IMR-90 (cell line): ENCODE measurements at regions not wholly inside any gene's neighbourhood (a gene's known extent, or its start where the extent isn't known, plus 50 kb on each side); places are given as distances from the start of the nearest gene placed in this dataset.

Experiments used
- ATAC-seq: fragments of 200-7000 bp; cut with Tn5 transposase; 2 replicates; pipeline ENCODE4 v1.9.1; 2020; ENCODE audit warnings: low read depth, mild to moderate bottlenecking, moderate library complexity
- BruUV-seq: library from RNA; stranded (reverse); fragments of 400-500 nt; replicated peaks from 2 replicates; lab custom pipeline; 2021; lab: Mats Ljungman, UMichigan
- CTCF ChIA-PET: fragments of 300-600 bp; formaldehyde crosslinking; extraction: SDS; loops from one replicate; lab custom pipeline; 2021; ENCODE audit warnings: antibody characterized with exemption; lab: Yijun Ruan, JAX
- POLR2A ChIA-PET: fragments of 300-600 bp; sonication (Branson Sonifier 250); formaldehyde crosslinking; loops from one replicate; lab custom pipeline; 2022; ENCODE audit warnings: antibody characterized with exemption; ENCODE audit not compliant: unreplicated experiment; lab: Charles Lee
- DNase-seq: peaks from one replicate; pipeline ENCODE4 v3.0.0; 2013
- H2AFZ ChIP-seq: replicated peaks from 2 replicates; pipeline ENCODE3; 2013; ENCODE audit warnings: low read length, mild to moderate bottlenecking; ENCODE audit not compliant: poor library complexity
- H2AK5ac ChIP-seq: 2 replicates; pipeline ENCODE4 v1.6.1; 2013; ENCODE audit warnings: low read depth, low read length, inconsistent platforms
- H2AK9ac ChIP-seq: replicated peaks from 2 replicates; pipeline ENCODE3; 2013; ENCODE audit warnings: mild to moderate bottlenecking, low read depth, low read length, moderate library complexity; ENCODE audit not compliant: poor library complexity
- H2BK120ac ChIP-seq: 2 replicates; pipeline ENCODE4 v1.6.1; 2013; ENCODE audit warnings: low read depth, low read length, inconsistent platforms
- H2BK15ac ChIP-seq: 3 replicates; pipeline ENCODE4 v1.6.1; 2013; ENCODE audit warnings: low read depth, low read length, inconsistent platforms
- H2BK20ac ChIP-seq: 2 replicates; pipeline ENCODE4 v1.6.1; 2013; ENCODE audit warnings: low read depth, mild to moderate bottlenecking, inconsistent platforms, low read length, moderate library complexity
- H2BK5ac ChIP-seq: 2 replicates; pipeline ENCODE4 v1.6.1; 2013; ENCODE audit warnings: mild to moderate bottlenecking, low read depth, low read length, inconsistent platforms; ENCODE audit not compliant: poor library complexity, severe bottlenecking
- H3K14ac ChIP-seq: replicated peaks from 2 replicates; pipeline ENCODE4 v1.6.1; 2013; ENCODE audit warnings: low read depth, low read length, inconsistent platforms
- H3K18ac ChIP-seq: 2 replicates; pipeline ENCODE4 v1.6.1; 2013; ENCODE audit warnings: low read depth, low read length, control low read depth
- H3K23ac ChIP-seq: 2 replicates; pipeline ENCODE4 v1.6.1; 2013; ENCODE audit warnings: low read depth, low read length, inconsistent platforms
- H3K27ac ChIP-seq: 2 replicates; pipeline ENCODE4 v1.5.1; 2013; ENCODE audit warnings: mild to moderate bottlenecking, control low read depth, low read length; ENCODE audit not compliant: insufficient read depth
- H3K27me3 ChIP-seq: 2 replicates; pipeline ENCODE4 v1.6.1; 2013; ENCODE audit warnings: low read length; ENCODE audit not compliant: control insufficient read depth, insufficient read depth
- H3K36me3 ChIP-seq: 2 replicates; pipeline ENCODE4 v1.6.1; 2013; ENCODE audit warnings: low read length, mixed read lengths; ENCODE audit not compliant: control insufficient read depth, insufficient read depth
- H3K4ac ChIP-seq: 2 replicates; pipeline ENCODE4 v1.6.1; 2013; ENCODE audit warnings: low read depth, low read length, inconsistent platforms
- H3K4me1 ChIP-seq: 2 replicates; pipeline ENCODE4 v1.6.1; 2013; ENCODE audit warnings: low read length, mixed read lengths; ENCODE audit not compliant: control insufficient read depth, insufficient read depth
- H3K4me2 ChIP-seq: 2 replicates; pipeline ENCODE4 v1.6.1; 2013; ENCODE audit warnings: low read depth, mild to moderate bottlenecking, control low read depth, low read length, moderate library complexity
- H3K4me3 ChIP-seq: 2 replicates; pipeline ENCODE4 v1.5.1; 2013; ENCODE audit warnings: low read depth, mild to moderate bottlenecking, control low read depth, low read length, moderate library complexity; ENCODE audit not compliant: insufficient read depth
- H3K56ac ChIP-seq: 2 replicates; pipeline ENCODE4 v1.6.1; 2013; ENCODE audit warnings: low read length, inconsistent platforms; ENCODE audit not compliant: insufficient read depth; ENCODE audit errors: extremely low read depth
- H3K79me1 ChIP-seq, 2 experiments: 2 replicates each; pipeline ENCODE4 v1.6.1; 2013; ENCODE audit warnings: low read length in 2 of 2, inconsistent platforms in 1 of 2, low read depth in 1 of 2
- H3K9ac ChIP-seq: 2 replicates; pipeline ENCODE4 v1.6.1; 2013; ENCODE audit warnings: low read depth, low read length, control low read depth
- H3K9me1 ChIP-seq: 2 replicates; pipeline ENCODE4 v1.6.1; 2013; ENCODE audit warnings: low read length, inconsistent platforms; ENCODE audit not compliant: insufficient read depth
- H3K9me3 ChIP-seq: 2 replicates; pipeline ENCODE4 v1.6.1; 2013; ENCODE audit warnings: low read length; ENCODE audit not compliant: control insufficient read depth, insufficient read depth
- H4K20me1 ChIP-seq: 2 replicates; pipeline ENCODE4 v1.6.1; 2013; ENCODE audit warnings: low read length, inconsistent platforms; ENCODE audit not compliant: insufficient read depth
- H4K5ac ChIP-seq: 2 replicates; pipeline ENCODE4 v1.6.1; 2013; ENCODE audit warnings: mild to moderate bottlenecking, low read depth, low read length, control low read depth
- H4K8ac ChIP-seq, 2 experiments: 2 replicates each; pipeline ENCODE4 v1.6.1; 2013; ENCODE audit warnings: low read depth in 2 of 2, low read length in 2 of 2, control low read depth in 1 of 2, inconsistent platforms in 1 of 2
- H4K91ac ChIP-seq: 2 replicates; pipeline ENCODE4 v1.6.1; 2013; ENCODE audit warnings: low read depth, low read length, inconsistent platforms; ENCODE audit not compliant: insufficient read depth
- BHLHE40 ChIP-seq: fragments of 150-350 bp; IDR thresholded peaks from 2 replicates; pipeline ENCODE4 v1.6.1; 2016; ENCODE audit warnings: mild to moderate bottlenecking, low read depth, low read length
- CEBPB ChIP-seq: IDR thresholded peaks from 2 replicates; pipeline ENCODE4 v1.6.1; 2012; ENCODE audit warnings: low read depth, low read length, improper control_type of control experiment
- FOS ChIP-seq: fragments of 150-350 bp; IDR thresholded peaks from 2 replicates; pipeline ENCODE4 v1.6.1; 2016; ENCODE audit warnings: low read depth, low read length
- POLR2A ChIP-seq: IDR thresholded peaks from 2 replicates; pipeline ENCODE4 v1.6.1; 2012; ENCODE audit warnings: mild to moderate bottlenecking, low read depth, low read length
- RFX5 ChIP-seq: IDR thresholded peaks from 2 replicates; pipeline ENCODE4 v1.8.0; 2012; ENCODE audit warnings: low read depth, mild to moderate bottlenecking, low read length, moderate library complexity
- WGBS, 2 experiments: methylation state at CpG; one replicate each; pipeline versions ENCODE4 v1.1.5 to v1.1.7; 2013; ENCODE audit warnings: missing lambda C conversion rate in 2 of 2; ENCODE audit not compliant: insufficient read length in 1 of 2; ENCODE audit errors: extremely low coverage in 2 of 2; 5-methylcytosine and 5-hydroxymethylcytosine counted together
- dilution Hi-C: fragments of 300-500 bp; cut with HindIII; formaldehyde crosslinking; loops from one replicate; pipeline ENCODE4 v1.14.3; 2018; ENCODE audit warnings: low sequenced_read_pairs; ENCODE audit not compliant: unreplicated experiment
- in situ Hi-C: fragments of 300-500 bp; cut with MboI; formaldehyde crosslinking; loops from 3 replicates; pipeline ENCODE4 v1.14.3; 2019; ENCODE audit warnings: low sequenced_read_pairs, inconsistent platforms, mixed read lengths
- intact Hi-C: fragments of 100-400 bp; cut with micrococcal nuclease; formaldehyde crosslinking; loops from 2 replicates; pipeline ENCODE4 v1.10.0; 2022
- TF ChIP-seq, protein P1 (sequence below): fragments of 150-350 bp; IDR thresholded peaks from 2 replicates; pipeline ENCODE4 v1.6.1; 2016; ENCODE audit warnings: low read depth, mild to moderate bottlenecking, low read length, moderate library complexity, borderline replicate concordance
- TF ChIP-seq, protein P2 (sequence below): fragments of 150-350 bp; IDR thresholded peaks from 2 replicates; pipeline ENCODE4 v1.6.1; 2017; ENCODE audit warnings: mild to moderate bottlenecking, antibody characterized with exemption, low read length, low read depth

DNA sequence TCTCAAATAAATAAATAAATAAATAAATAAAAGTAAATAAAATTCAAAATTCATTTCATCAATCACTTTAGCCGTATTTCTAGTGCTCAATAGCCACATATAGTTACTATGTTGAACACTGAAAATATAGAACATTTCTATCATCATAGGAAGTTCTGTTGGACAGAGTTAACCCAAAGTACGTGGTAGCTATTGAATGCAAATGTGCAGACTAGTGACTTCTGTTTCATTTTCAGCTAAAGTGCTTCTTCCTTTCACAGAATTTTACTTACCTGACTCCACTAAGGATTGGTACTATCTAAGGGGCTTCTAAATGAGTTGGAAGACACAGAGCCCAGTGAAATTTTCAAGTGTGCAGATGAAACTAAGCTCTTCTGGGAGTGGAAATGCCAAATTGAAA is 1208.3 kb downstream of the MAT2B start:
- H2AK5ac ChIP-seq, result no peak overlapping the region
- H3K4me1 ChIP-seq, result no peaks in the 10 kb centered on the region
- WGBS, 2 experiments, result no CpG with 5 or more reads among the region's 2 CpGs
- H2BK20ac ChIP-seq, result no peak overlapping the region
- H3K9me1 ChIP-seq, result no peaks in the 10 kb centered on the region
- CTCF ChIA-PET, result no interaction called here
- no peak overlapping the region for H2BK15ac ChIP-seq
- H3K9ac ChIP-seq, result no peak overlapping the region
- H3K56ac ChIP-seq, result no peak overlapping the region
- DNase-seq, result no peak
- H2BK120ac ChIP-seq, result no peak overlapping the region
- H3K4ac ChIP-seq, result no peak overlapping the region
- no peaks in the 10 kb centered on the region for H4K20me1 ChIP-seq
- no peak overlapping the region for H2AFZ ChIP-seq
- intact Hi-C loops, result no loop called here
- no peak overlapping the region for H2BK5ac ChIP-seq
- H3K27ac ChIP-seq, result no peak overlapping the region
- H3K4me2 ChIP-seq, result no peak overlapping the region
- no peak overlapping the region for H4K91ac ChIP-seq
- no peak overlapping the region for H3K23ac ChIP-seq
- no peak overlapping the region for H4K5ac ChIP-seq
- H4K8ac ChIP-seq, result no peak overlapping the region
- ATAC-seq, result no peak
- no peaks in the 10 kb centered on the region for H3K79me1 ChIP-seq
- no peaks in the 10 kb centered on the region for H3K36me3 ChIP-seq
- H3K14ac ChIP-seq, result no peak overlapping the region
- in situ Hi-C loops, result no loop called here
- TF ChIP-seq BHLHE40 (no peak), CEBPB (no peak), POLR2A (no peak), FOS (no peak), RFX5 (no peak)
- TF ChIP-seq, protein P1, sequence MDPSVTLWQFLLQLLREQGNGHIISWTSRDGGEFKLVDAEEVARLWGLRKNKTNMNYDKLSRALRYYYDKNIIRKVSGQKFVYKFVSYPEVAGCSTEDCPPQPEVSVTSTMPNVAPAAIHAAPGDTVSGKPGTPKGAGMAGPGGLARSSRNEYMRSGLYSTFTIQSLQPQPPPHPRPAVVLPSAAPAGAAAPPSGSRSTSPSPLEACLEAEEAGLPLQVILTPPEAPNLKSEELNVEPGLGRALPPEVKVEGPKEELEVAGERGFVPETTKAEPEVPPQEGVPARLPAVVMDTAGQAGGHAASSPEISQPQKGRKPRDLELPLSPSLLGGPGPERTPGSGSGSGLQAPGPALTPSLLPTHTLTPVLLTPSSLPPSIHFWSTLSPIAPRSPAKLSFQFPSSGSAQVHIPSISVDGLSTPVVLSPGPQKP, result no peak
- TF ChIP-seq, protein P2, sequence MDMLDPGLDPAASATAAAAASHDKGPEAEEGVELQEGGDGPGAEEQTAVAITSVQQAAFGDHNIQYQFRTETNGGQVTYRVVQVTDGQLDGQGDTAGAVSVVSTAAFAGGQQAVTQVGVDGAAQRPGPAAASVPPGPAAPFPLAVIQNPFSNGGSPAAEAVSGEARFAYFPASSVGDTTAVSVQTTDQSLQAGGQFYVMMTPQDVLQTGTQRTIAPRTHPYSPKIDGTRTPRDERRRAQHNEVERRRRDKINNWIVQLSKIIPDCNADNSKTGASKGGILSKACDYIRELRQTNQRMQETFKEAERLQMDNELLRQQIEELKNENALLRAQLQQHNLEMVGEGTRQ, result no peak
- H3K27me3 ChIP-seq, result no peaks in the 10 kb centered on the region
- no peak overlapping the region for H3K4me3 ChIP-seq
- no peaks in the 10 kb centered on the region for H3K9me3 ChIP-seq
- no peak overlapping the region for H2AK9ac ChIP-seq
- POLR2A ChIA-PET, result no interaction called here
- no peak overlapping the region for H3K18ac ChIP-seq
- dilution Hi-C loops, result no loop called here
- no TSS peak for BruUV-seq
